ENCODE measurements at regions not wholly inside any gene's neighbourhood (a gene's known extent, or its start where the extent isn't known, plus 50 kb on each side); places are given as distances from the start of the nearest gene placed in this dataset.

DNA sequence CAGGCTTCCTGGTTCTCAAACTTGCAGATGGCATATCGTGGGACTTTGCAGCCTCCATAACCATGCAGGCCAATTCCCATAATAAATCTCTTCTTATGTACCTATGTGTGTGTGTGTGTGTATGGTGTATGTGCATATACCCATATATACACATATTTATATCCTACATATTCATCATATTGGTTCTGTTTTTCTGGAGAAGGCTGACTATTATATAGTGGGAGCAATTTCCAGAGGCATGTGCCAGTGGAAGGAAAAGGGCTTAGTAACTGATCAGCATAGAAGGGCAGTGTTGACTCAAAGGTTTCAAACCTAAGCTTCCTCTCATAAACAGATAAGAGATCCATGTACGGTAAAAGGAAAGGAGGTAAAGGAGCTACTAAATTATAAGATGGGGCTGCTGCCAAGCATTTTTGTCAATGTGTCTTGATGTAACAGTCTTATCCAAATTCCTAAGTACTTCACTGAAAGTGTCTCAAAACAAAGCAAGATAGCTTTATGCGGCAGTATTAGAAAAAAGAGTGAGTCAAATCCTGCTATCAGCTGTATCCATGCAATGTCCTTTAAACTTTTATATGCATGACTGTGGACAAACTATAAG, 432.1 kb downstream of the TBC1D4 start:
- Histone ChIP-seq H3F3A (ENCODE audit: insufficient read depth, low read length) (no peaks in the 10 kb centered on the region), H4K20me1 (ENCODE audit: insufficient read depth, low read length) (no peaks in the 10 kb centered on the region), H3K4me2 (ENCODE audit: low read length) (no peak overlapping the region), H3K27me3 (ENCODE audit: insufficient read depth, low read length) (no peaks in the 10 kb centered on the region), H3K9ac (ENCODE audit: low read length) (no peak overlapping the region), H3K79me2 (ENCODE audit: insufficient read depth, low read length) (no peaks in the 10 kb centered on the region), H3K4me3 (ENCODE audit: low read depth, low read length, poor library complexity, severe bottlenecking) (no peak overlapping the region), H3K27ac (ENCODE audit: low read depth, low read length, poor library complexity, severe bottlenecking) (no peak overlapping the region), H3K36me3 (ENCODE audit: insufficient read depth, low read length) (no peaks in the 10 kb centered on the region), H3K9me3 (ENCODE audit: low read length) (no peaks in the 10 kb centered on the region), H3K4me1 (ENCODE audit: insufficient read depth, low read length, severe bottlenecking) (no peaks in the 10 kb centered on the region), H3K9me2 (ENCODE audit: low read depth, low read length) (no peaks in the 10 kb centered on the region), H2AFZ (ENCODE audit: low read length) (no peak overlapping the region)
- no peak for TF ChIP-seq EZH2 (IDR thresholded peaks at IDR 0.05; ENCODE audit: borderline replicate concordance, low read length)
- TF ChIP-seq, protein P1, sequence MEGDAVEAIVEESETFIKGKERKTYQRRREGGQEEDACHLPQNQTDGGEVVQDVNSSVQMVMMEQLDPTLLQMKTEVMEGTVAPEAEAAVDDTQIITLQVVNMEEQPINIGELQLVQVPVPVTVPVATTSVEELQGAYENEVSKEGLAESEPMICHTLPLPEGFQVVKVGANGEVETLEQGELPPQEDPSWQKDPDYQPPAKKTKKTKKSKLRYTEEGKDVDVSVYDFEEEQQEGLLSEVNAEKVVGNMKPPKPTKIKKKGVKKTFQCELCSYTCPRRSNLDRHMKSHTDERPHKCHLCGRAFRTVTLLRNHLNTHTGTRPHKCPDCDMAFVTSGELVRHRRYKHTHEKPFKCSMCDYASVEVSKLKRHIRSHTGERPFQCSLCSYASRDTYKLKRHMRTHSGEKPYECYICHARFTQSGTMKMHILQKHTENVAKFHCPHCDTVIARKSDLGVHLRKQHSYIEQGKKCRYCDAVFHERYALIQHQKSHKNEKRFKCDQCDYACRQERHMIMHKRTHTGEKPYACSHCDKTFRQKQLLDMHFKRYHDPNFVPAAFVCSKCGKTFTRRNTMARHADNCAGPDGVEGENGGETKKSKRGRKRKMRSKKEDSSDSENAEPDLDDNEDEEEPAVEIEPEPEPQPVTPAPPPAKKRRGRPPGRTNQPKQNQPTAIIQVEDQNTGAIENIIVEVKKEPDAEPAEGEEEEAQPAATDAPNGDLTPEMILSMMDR (IDR thresholded peaks at IDR 0.05; ENCODE audit: low read length) = no peak

- TF ChIP-seq EZH2 (IDR thresholded peaks at IDR 0.05; ENCODE audit: borderline replicate concordance, low read length) = no peak
- TF ChIP-seq, protein P1 (IDR thresholded peaks at IDR 0.05; ENCODE audit: low read length) = no peak
- Histone ChIP-seq H3K9ac (ENCODE audit: low read length) (no peak overlapping the region), H3K27me3 (ENCODE audit: insufficient read depth, low read length) (no peaks in the 10 kb centered on the region), H3K4me2 (ENCODE audit: low read length) (no peak overlapping the region), H3F3A (ENCODE audit: insufficient read depth, low read length) (0 out of 2 replicates have a peak, but pooled peaks cover 4% of the 10 kb centered on the region), H3K9me2 (ENCODE audit: low read depth, low read length) (no peaks in the 10 kb centered on the region), H3K79me2 (ENCODE audit: insufficient read depth, low read length) (no peaks in the 10 kb centered on the region), H3K36me3 (ENCODE audit: insufficient read depth, low read length) (no peaks in the 10 kb centered on the region), H3K4me1 (ENCODE audit: insufficient read depth, low read length, severe bottlenecking) (no peaks in the 10 kb centered on the region), H3K9me3 (ENCODE audit: low read length) (no peaks in the 10 kb centered on the region), H2AFZ (ENCODE audit: low read length) (no peak overlapping the region), H4K20me1 (ENCODE audit: insufficient read depth, low read length) (no peaks in the 10 kb centered on the region), H3K27ac (ENCODE audit: low read depth, low read length, poor library complexity, severe bottlenecking) (no peak overlapping the region), H3K4me3 (ENCODE audit: low read depth, low read length, poor library complexity, severe bottlenecking) (no peak overlapping the region)
Observed at GRCh38 chr13:75042807-75043206, 439.2 kb downstream of the TBC1D4 start.

DNA sequence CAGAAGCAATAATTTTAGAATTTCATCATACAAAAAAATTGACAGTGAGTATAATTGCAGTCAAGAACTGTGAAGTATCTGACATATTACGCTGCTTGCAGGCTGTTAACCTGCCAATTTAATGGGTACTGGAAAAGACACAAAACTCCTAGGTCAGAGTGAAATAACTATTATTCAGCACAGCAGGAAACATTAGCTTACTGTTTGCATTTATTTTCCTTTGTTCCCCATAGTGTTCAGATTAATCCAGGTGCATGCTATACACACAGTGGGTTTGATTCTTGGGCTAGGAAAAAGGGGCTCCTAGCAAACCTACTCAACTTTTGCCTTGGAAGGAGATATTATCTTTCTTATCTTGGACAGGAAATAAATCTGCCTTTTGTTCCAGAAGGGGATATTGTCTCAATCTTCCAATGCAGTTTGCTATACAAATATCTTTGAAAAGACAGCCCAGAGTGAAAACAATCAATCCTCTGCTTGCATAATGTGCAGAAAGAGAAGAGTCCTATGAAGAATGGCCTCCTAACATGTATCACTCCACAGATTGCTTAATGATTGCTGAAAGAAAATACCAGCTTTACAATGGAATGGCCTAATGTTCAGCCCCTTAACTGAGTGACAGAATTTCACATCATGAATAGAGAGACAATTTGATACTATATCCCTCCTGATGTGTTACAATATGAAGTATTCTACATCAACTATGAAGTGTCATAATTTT, 443.4 kb downstream of the TBC1D4 start:
- no peaks in the 10 kb centered on the region for H3K36me3 ChIP-seq (ENCODE audit: insufficient read depth, low read length)
- no peaks in the 10 kb centered on the region for H3K9me2 ChIP-seq (ENCODE audit: low read depth, low read length)
- H3K9me3 ChIP-seq (ENCODE audit: low read length) = peaks cover 8% of the 10 kb centered on the region
- H3K27me3 ChIP-seq (ENCODE audit: insufficient read depth, low read length) = no peaks in the 10 kb centered on the region
- no peaks in the 10 kb centered on the region for H3K79me2 ChIP-seq (ENCODE audit: insufficient read depth, low read length)
- H3K4me2 ChIP-seq (ENCODE audit: low read length) = no peak overlapping the region
- H2AFZ ChIP-seq (ENCODE audit: low read length) = no peak overlapping the region
- no peaks in the 10 kb centered on the region for H3K4me1 ChIP-seq (ENCODE audit: insufficient read depth, low read length, severe bottlenecking)
- H3K4me3 ChIP-seq (ENCODE audit: low read depth, low read length, poor library complexity, severe bottlenecking) = no peak overlapping the region
- H3F3A ChIP-seq (ENCODE audit: insufficient read depth, low read length) = 0 out of 2 replicates have a peak, but pooled peaks cover 4% of the 10 kb centered on the region
- no peak overlapping the region for H3K27ac ChIP-seq (ENCODE audit: low read depth, low read length, poor library complexity, severe bottlenecking)
- H3K9ac ChIP-seq (ENCODE audit: low read length) = no peak overlapping the region
- no peaks in the 10 kb centered on the region for H4K20me1 ChIP-seq (ENCODE audit: insufficient read depth, low read length)
- TF ChIP-seq, protein P1 (IDR thresholded peaks at IDR 0.05; ENCODE audit: low read length) = no peak
- no peak for TF ChIP-seq EZH2 (IDR thresholded peaks at IDR 0.05; ENCODE audit: borderline replicate concordance, low read length)

All from OCI-LY1 (cell line).